ENCODE measurements at regions not wholly inside any gene's neighbourhood (a gene's known extent, or its start where the extent isn't known, plus 50 kb on each side); places are given as distances from the start of the nearest gene placed in this dataset.

GRCh38 chrX:140110081-140110650, 144.8 kb upstream of the CXorf66 start:
- Histone ChIP-seq H4K20me1 (ENCODE audit: control insufficient read depth, insufficient read depth) (no peaks in the 10 kb centered on the region), H3K4me2 (ENCODE audit: control insufficient read depth, insufficient read depth) (no peak overlapping the region), H3K27ac (ENCODE audit: control insufficient read depth, insufficient read depth) (no peak overlapping the region), H3K27me3 (replicated peaks in 1 of 2; ENCODE audit: control insufficient read depth in 2 of 2, insufficient read depth in 2 of 2, low read length in 1 of 2) (no peaks in the 10 kb centered on the region), H3K36me3 (ENCODE audit: control insufficient read depth in 2 of 2, insufficient read depth in 2 of 2, low read length in 1 of 2) (no peaks in the 10 kb centered on the region), H3K9ac (ENCODE audit: control insufficient read depth, insufficient read depth, low read length) (no peak overlapping the region), H2AFZ (ENCODE audit: control insufficient read depth, low read depth, low read length) (no peak overlapping the region), H3K79me2 (ENCODE audit: control insufficient read depth, insufficient read depth, low read length) (no peaks in the 10 kb centered on the region), H3K9me3 (replicated peaks; ENCODE audit: control insufficient read depth, insufficient read depth, low read length) (no peaks in the 10 kb centered on the region), H3K4me3 (no peak overlapping the region), H3K4me1 (ENCODE audit: control insufficient read depth, insufficient read depth, low read length) (no peaks in the 10 kb centered on the region)
- TF ChIP-seq TARDBP (IDR thresholded peaks at IDR 0.05; ENCODE audit: borderline replicate concordance): no peak
- TF ChIP-seq SP1 (IDR thresholded peaks at IDR 0.05; ENCODE audit: low read depth, low read length): no peak
- no peak for TF ChIP-seq CHD1 (IDR thresholded peaks at IDR 0.05; ENCODE audit: low read depth, low read length)
- TF ChIP-seq POLR2AphosphoS5 (IDR thresholded peaks at IDR 0.05; ENCODE audit: low read length): no peak
- TF ChIP-seq CBX3 (IDR thresholded peaks at IDR 0.05; ENCODE audit: borderline replicate concordance, low read depth): no peak
- TF ChIP-seq MLLT1 (IDR thresholded peaks at IDR 0.05): no peak
- no peak for TF ChIP-seq RFX5 (IDR thresholded peaks at IDR 0.05; ENCODE audit: low read depth, low read length)
- TF ChIP-seq EGR1 (IDR thresholded peaks at IDR 0.05; ENCODE audit: borderline replicate concordance in 1 of 2, low read depth in 2 of 2, low read length in 2 of 2): no peak
- TF ChIP-seq BCLAF1 (IDR thresholded peaks at IDR 0.05): no peak
- TF ChIP-seq ZSCAN29 (IDR thresholded peaks at IDR 0.05): no peak
- no peak for TF ChIP-seq NR2F1 (conservative IDR thresholded peaks at IDR 0.05)
- TF ChIP-seq, protein P1, sequence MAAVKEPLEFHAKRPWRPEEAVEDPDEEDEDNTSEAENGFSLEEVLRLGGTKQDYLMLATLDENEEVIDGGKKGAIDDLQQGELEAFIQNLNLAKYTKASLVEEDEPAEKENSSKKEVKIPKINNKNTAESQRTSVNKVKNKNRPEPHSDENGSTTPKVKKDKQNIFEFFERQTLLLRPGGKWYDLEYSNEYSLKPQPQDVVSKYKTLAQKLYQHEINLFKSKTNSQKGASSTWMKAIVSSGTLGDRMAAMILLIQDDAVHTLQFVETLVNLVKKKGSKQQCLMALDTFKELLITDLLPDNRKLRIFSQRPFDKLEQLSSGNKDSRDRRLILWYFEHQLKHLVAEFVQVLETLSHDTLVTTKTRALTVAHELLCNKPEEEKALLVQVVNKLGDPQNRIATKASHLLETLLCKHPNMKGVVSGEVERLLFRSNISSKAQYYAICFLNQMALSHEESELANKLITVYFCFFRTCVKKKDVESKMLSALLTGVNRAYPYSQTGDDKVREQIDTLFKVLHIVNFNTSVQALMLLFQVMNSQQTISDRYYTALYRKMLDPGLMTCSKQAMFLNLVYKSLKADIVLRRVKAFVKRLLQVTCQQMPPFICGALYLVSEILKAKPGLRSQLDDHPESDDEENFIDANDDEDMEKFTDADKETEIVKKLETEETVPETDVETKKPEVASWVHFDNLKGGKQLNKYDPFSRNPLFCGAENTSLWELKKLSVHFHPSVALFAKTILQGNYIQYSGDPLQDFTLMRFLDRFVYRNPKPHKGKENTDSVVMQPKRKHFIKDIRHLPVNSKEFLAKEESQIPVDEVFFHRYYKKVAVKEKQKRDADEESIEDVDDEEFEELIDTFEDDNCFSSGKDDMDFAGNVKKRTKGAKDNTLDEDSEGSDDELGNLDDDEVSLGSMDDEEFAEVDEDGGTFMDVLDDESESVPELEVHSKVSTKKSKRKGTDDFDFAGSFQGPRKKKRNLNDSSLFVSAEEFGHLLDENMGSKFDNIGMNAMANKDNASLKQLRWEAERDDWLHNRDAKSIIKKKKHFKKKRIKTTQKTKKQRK (IDR thresholded peaks at IDR 0.05; ENCODE audit: low read depth, low read length): no peak
- TF ChIP-seq SMAD1 (IDR thresholded peaks at IDR 0.05; ENCODE audit: low read depth, partially characterized antibody): no peak
- no peak for TF ChIP-seq TCF7 (IDR thresholded peaks at IDR 0.05; ENCODE audit: borderline replicate concordance)
- no peak for TF ChIP-seq ZNF622 (IDR thresholded peaks at IDR 0.05)
- TF ChIP-seq IRF4 (IDR thresholded peaks at IDR 0.05; ENCODE audit: low read depth, low read length): no peak
- TF ChIP-seq POLR2AphosphoS2 (IDR thresholded peaks at IDR 0.05; ENCODE audit: low read depth, low read length): no peak
- TF ChIP-seq CEBPB (IDR thresholded peaks at IDR 0.05; ENCODE audit: borderline replicate concordance in 1 of 2, low read depth in 2 of 2, low read length in 2 of 2): no peak
- no peak for TF ChIP-seq POU2F2 (IDR thresholded peaks at IDR 0.05; ENCODE audit: borderline replicate concordance, low read depth, low read length)
- no peak for TF ChIP-seq GABPA (IDR thresholded peaks at IDR 0.05; ENCODE audit: low read depth)
- ATAC-seq (no peak), FAIRE-seq (no peak), DNase-seq (ENCODE audit: low read depth, low spot score) (no peak)
- in situ Hi-C loops (cut with MboI) (no loop called here), intact Hi-C loops (cut with micrococcal nuclease; ENCODE audit: unreplicated experiment) (no loop called here)
- CTCF ChIA-PET: no interaction called here
- RAD21 ChIA-PET (ENCODE audit: unreplicated experiment): no interaction called here
- 0% methylated on average over 1 of the region's 1 CpG for WGBS (ENCODE audit: insufficient coverage, insufficient replicate concordance, low lambda C conversion rate, missing lambda C conversion rate)
- SMC1A ChIA-PET (ENCODE audit: uncharacterized antibody, unreplicated experiment): interaction anchor here (1.1 kb wide), 1 partner anchor 9 kb away, joined by 3 read pairs; no protein-coding TSS in a partner anchor
- no TSS peak for BruUV-seq (replicated peaks)
- POLR2A ChIA-PET: no interaction called here
